Peyer's patch (tissue), 4 donors: ENCODE measurements at regions not wholly inside any gene's neighbourhood (a gene's known extent, or its start where the extent isn't known, plus 50 kb on each side); places are given as distances from the start of the nearest gene placed in this dataset.

ENCODE experiments used
- CTCF ChIP-seq, 6 experiments: fragments of 450-650 bp in 4 of 6; fragments of 200-600 bp in 2 of 6; sonication (generic) in 1 of 6; IDR thresholded peaks; one replicate each; pipeline ENCODE4 v1.5.1; 2017 to 2019; ENCODE audit warnings: antibody characterized with exemption in 6 of 6, mild to moderate bottlenecking in 3 of 6, moderate library complexity in 1 of 6
- POLR2A ChIP-seq, 2 donors: fragments of 450-650 bp; IDR thresholded peaks; one replicate each; pipeline ENCODE4 v1.5.1; 2017; ENCODE audit warnings: antibody characterized with exemption in 2 of 2, mild to moderate bottlenecking in 2 of 2, moderate library complexity in 2 of 2

DNA sequence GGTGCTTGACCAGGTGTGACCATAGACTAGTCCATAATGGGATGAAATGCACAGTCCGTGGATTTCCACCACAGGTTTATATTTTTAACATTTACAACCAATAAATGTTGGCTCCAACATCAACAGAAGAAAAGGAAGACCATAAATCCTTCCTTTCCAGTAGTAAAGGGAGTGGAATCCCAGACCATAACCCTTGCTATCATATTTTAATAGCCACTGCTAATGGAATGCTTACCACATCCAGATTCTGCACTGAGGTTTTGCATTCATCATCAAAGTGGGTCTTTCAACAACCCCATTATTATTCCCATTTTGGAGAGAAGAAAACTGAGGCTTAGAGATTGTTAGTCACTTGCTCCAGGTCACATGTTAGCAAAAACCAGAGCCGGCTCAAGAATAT lies 106.7 kb downstream of the FOXL1 start:
- TF ChIP-seq CTCF (IDR thresholded peaks at IDR 0.05): no peak
- TF ChIP-seq POLR2A (IDR thresholded peaks at IDR 0.05): no peak
